HEK293 (cell line): ENCODE measurements at regions not wholly inside any gene's neighbourhood (a gene's known extent, or its start where the extent isn't known, plus 50 kb on each side); places are given as distances from the start of the nearest gene placed in this dataset.

Experiments used
- CTCF ChIA-PET: fragments of 350-600 bp; formaldehyde crosslinking; extraction: SDS; loops from one replicate; lab custom pipeline; 2021; ENCODE audit warnings: antibody characterized with exemption; lab: Yijun Ruan, JAX
- POLR2A ChIA-PET: fragments of 300-600 bp; formaldehyde crosslinking; extraction: SDS; loops from one replicate; lab custom pipeline; 2020; ENCODE audit warnings: antibody characterized with exemption, inconsistent platforms; lab: Yijun Ruan, JAX
- H3K27ac ChIP-seq: fragments of 200-500 bp; sonication (Bioruptor generic); 2 replicates; pipeline ENCODE4 v1.5.1; 2014; ENCODE audit warnings: low read depth, low read length, control low read depth, inconsistent platforms; ENCODE audit errors: extremely low read depth
- H3K36me3 ChIP-seq, 2 experiments: fragments of 200-500 bp in 1 of 2; sonication (Bioruptor generic) in 1 of 2; 1 replicate in 1 of 2; 2 replicates in 1 of 2; pipeline ENCODE4 v1.5.1; 2014 to 2017; ENCODE audit warnings: inconsistent platforms in 2 of 2, low read length in 2 of 2; ENCODE audit not compliant: control insufficient read depth in 2 of 2, insufficient read depth in 1 of 2
- H3K4me1 ChIP-seq: fragments of 200-500 bp; sonication (Bioruptor generic); 2 replicates; pipeline ENCODE4 v1.5.1; 2014; ENCODE audit warnings: mild to moderate bottlenecking, low read length, inconsistent platforms; ENCODE audit not compliant: control insufficient read depth, insufficient read depth
- H3K4me3 ChIP-seq: 2 replicates; pipeline ENCODE4 v1.5.1; 2011; ENCODE audit warnings: low read depth, mild to moderate bottlenecking, control low read depth, low read length, moderate library complexity
- H3K9me3 ChIP-seq: fragments of 200-500 bp; sonication (Bioruptor generic); 2 replicates; pipeline ENCODE4 v1.5.1; 2014; ENCODE audit warnings: low read depth, low read length, inconsistent platforms; ENCODE audit not compliant: control insufficient read depth, insufficient read depth
- CTCF ChIP-seq: fragments of 450-650 bp; formaldehyde crosslinking; IDR thresholded peaks from 2 replicates; pipeline ENCODE4 v1.5.1; 2016; ENCODE audit warnings: missing biosample characterization, missing genetic modification characterization
- ELK4 ChIP-seq: IDR thresholded peaks from 2 replicates; pipeline ENCODE4 v1.6.1; 2011; ENCODE audit warnings: mild to moderate bottlenecking, low read depth, low read length, borderline replicate concordance
- KLF9 ChIP-seq: fragments of 450-650 bp; formaldehyde crosslinking; IDR thresholded peaks from 2 replicates; pipeline ENCODE4 v1.5.1; 2016; ENCODE audit warnings: missing biosample characterization, missing genetic modification characterization, low read depth
- SP2 ChIP-seq: fragments of 450-650 bp; formaldehyde crosslinking; IDR thresholded peaks from 2 replicates; pipeline ENCODE4 v1.5.1; 2016; ENCODE audit warnings: missing biosample characterization, missing genetic modification characterization
- ZBTB1 ChIP-seq: fragments of 450-650 bp; formaldehyde crosslinking; IDR thresholded peaks from 2 replicates; pipeline ENCODE4 v1.5.1; 2016; ENCODE audit warnings: missing biosample characterization, missing genetic modification characterization
- ZBTB17 ChIP-seq: fragments of 450-650 bp; formaldehyde crosslinking; IDR thresholded peaks from 2 replicates; pipeline ENCODE4 v1.5.1; 2016; ENCODE audit warnings: missing biosample characterization, missing genetic modification characterization
- ZBTB49 ChIP-seq: fragments of 450-650 bp; formaldehyde crosslinking; IDR thresholded peaks from 2 replicates; pipeline ENCODE4 v1.5.1; 2016; ENCODE audit warnings: missing biosample characterization, missing genetic modification characterization, low read depth
- ZEB2 ChIP-seq: fragments of 450-650 bp; formaldehyde crosslinking; IDR thresholded peaks from 2 replicates; pipeline ENCODE4 v1.5.1; 2016; ENCODE audit warnings: missing biosample characterization, missing genetic modification characterization
- ZFP41 ChIP-seq: fragments of 450-650 bp; formaldehyde crosslinking; IDR thresholded peaks from 2 replicates; pipeline ENCODE4 v1.5.1; 2016; ENCODE audit warnings: missing biosample characterization, missing genetic modification characterization, borderline replicate concordance
- ZNF133 ChIP-seq: fragments of 450-650 bp; formaldehyde crosslinking; IDR thresholded peaks from 2 replicates; pipeline ENCODE4 v1.5.1; 2016; ENCODE audit warnings: missing biosample characterization, missing genetic modification characterization
- ZNF174 ChIP-seq: fragments of 450-650 bp; formaldehyde crosslinking; IDR thresholded peaks from 2 replicates; pipeline ENCODE4 v1.5.0; 2017; ENCODE audit warnings: missing biosample characterization, mild to moderate bottlenecking, missing genetic modification characterization
- ZNF26 ChIP-seq: fragments of 450-650 bp; formaldehyde crosslinking; IDR thresholded peaks from 2 replicates; pipeline ENCODE4 v1.5.1; 2016; ENCODE audit warnings: missing biosample characterization, missing genetic modification characterization
- ZNF280D ChIP-seq: fragments of 450-650 bp; formaldehyde crosslinking; IDR thresholded peaks from 2 replicates; pipeline ENCODE4 v1.5.1; 2016; ENCODE audit warnings: missing biosample characterization, missing genetic modification characterization
- ZNF350 ChIP-seq: fragments of 450-650 bp; formaldehyde crosslinking; IDR thresholded peaks from 2 replicates; pipeline ENCODE4 v1.5.0; 2017; ENCODE audit warnings: missing biosample characterization, mild to moderate bottlenecking, missing genetic modification characterization
- ZNF394 ChIP-seq: fragments of 450-650 bp; formaldehyde crosslinking; IDR thresholded peaks from 2 replicates; pipeline ENCODE4 v1.5.1; 2016; ENCODE audit warnings: missing biosample characterization, missing genetic modification characterization, mild to moderate bottlenecking, moderate library complexity, borderline replicate concordance
- ZNF48 ChIP-seq: fragments of 450-650 bp; formaldehyde crosslinking; IDR thresholded peaks from 2 replicates; pipeline ENCODE4 v1.5.1; 2016; ENCODE audit warnings: missing biosample characterization, missing genetic modification characterization
- ZNF513 ChIP-seq: fragments of 450-650 bp; IDR thresholded peaks from 2 replicates; pipeline ENCODE4 v1.5.1; 2018; ENCODE audit warnings: missing biosample characterization, missing genetic modification characterization
- ZNF558 ChIP-seq: fragments of 450-650 bp; formaldehyde crosslinking; IDR thresholded peaks from 2 replicates; pipeline ENCODE4 v1.5.1; 2016; ENCODE audit warnings: missing biosample characterization, missing genetic modification characterization
- ZNF837 ChIP-seq: fragments of 450-650 bp; formaldehyde crosslinking; IDR thresholded peaks from 2 replicates; pipeline ENCODE4 v1.5.1; 2016; ENCODE audit warnings: missing biosample characterization, missing genetic modification characterization
- ZSCAN4 ChIP-seq: fragments of 450-650 bp; formaldehyde crosslinking; IDR thresholded peaks from 2 replicates; pipeline ENCODE4 v1.5.1; 2017; ENCODE audit warnings: missing biosample characterization, missing genetic modification characterization

- CTCF ChIA-PET = interaction anchor here (0.6 to 3.6 kb wide), 5 partner anchors 9 to 1067 kb away, joined by 3 to 23 read pairs (median 4); no protein-coding TSS in a partner anchor
- Histone ChIP-seq H3K9me3 (no peaks in the 10 kb centered on the region; the same call in 1 of the 2 replicates), H3K4me1 (no peaks in the 10 kb centered on the region), H3K4me3 (no peak overlapping the region), H3K27ac (no peak overlapping the region), H3K36me3 (no peaks in the 10 kb centered on the region)
- TF ChIP-seq ZNF26 (tag by site-specific recombination) (no peak), ZNF350 (no peak), ZBTB17 (no peak), ZNF513 (tag by site-specific recombination) (no peak), KLF9 (no peak), ZNF837 (tag by site-specific recombination) (no peak), ZNF133 (tag by site-specific recombination) (no peak), ELK4 (no peak), ZNF48 (tag by site-specific recombination) (no peak), ZNF394 (no peak), SP2 (no peak), CTCF (tag by site-specific recombination) (no peak), ZBTB1 (tag by site-specific recombination) (no peak)
- POLR2A ChIA-PET = no interaction called here
Observed at GRCh38 chr18:78884502-78884901, 95.1 kb upstream of the SALL3 start.

- Histone ChIP-seq H3K4me3 (no peak overlapping the region), H3K4me1 (no peaks in the 10 kb centered on the region), H3K9me3 (no peaks in the 10 kb centered on the region; the same call in 1 of the 2 replicates), H3K36me3 (no peaks in the 10 kb centered on the region), H3K27ac (no peak overlapping the region)
- CTCF ChIA-PET = no interaction called here
- TF ChIP-seq ZNF280D (tag by site-specific recombination) = 0 out of 2 replicates have a peak, but pooled peaks have one; percentile 29
- no peak for TF ChIP-seq ZNF174 (tag by site-specific recombination)
- no peak for TF ChIP-seq ZSCAN4 (tag by site-specific recombination)
- peak; percentile 80; the same call in 1 of the 2 replicates for TF ChIP-seq ZNF558 (tag by site-specific recombination)
- no peak for TF ChIP-seq ZFP41
- TF ChIP-seq ZNF394 = no peak
- TF ChIP-seq ZEB2 (tag by site-specific recombination) = no peak
- TF ChIP-seq ZBTB49 (tag by site-specific recombination) = no peak
- POLR2A ChIA-PET = no interaction called here
Observed at GRCh38 chr18:78889250-78889649, 90.4 kb upstream of the SALL3 start.
